NK-92 (cell line): ENCODE measurements at regions not wholly inside any gene's neighbourhood (a gene's known extent, or its start where the extent isn't known, plus 50 kb on each side); places are given as distances from the start of the nearest gene placed in this dataset.

Experiments
- DNase-seq: peaks from one replicate; lab custom pipeline; 2025; ENCODE audit not compliant: unreplicated experiment; lab: John Stamatoyannopoulos, UW

GRCh38 chr22:49380828-49381114, 446.9 kb downstream of the BRD1 start:
- no peak for DNase-seq

DNA sequence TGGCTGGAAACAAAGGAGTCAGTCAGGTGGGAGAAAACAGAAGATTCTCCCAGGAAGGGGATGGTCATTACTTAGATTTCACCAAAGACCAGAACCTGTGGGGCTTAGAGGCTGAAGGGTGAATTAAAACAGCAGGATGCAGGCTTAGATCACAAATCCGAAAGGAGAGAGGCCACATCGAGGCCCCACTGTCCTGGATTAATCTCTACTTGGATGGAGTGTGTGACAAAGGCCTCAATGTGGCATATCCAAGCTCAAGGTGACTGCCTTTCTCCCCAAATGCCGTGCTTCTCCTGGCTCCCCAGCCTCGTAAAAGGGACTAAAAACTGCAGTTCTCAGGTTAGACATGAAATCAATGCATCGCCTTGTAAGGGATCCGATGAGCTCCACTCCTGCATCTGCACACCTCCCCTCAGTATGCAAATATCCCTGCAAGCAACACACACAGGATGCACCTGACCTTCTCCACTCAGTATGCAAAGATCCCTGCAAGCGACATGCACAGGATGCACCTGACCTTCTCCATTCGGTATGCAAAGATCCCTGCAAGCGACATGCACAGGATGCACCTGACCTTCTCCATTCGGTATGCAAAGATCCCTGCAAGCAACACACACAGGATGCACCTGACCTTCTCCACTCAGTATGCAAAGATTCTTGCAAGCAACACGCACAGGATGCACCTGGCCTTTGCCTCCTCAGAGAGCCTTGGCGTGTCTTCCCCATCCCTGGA, 447.4 kb downstream of the BRD1 start:
- DNase-seq: no peak

DNA sequence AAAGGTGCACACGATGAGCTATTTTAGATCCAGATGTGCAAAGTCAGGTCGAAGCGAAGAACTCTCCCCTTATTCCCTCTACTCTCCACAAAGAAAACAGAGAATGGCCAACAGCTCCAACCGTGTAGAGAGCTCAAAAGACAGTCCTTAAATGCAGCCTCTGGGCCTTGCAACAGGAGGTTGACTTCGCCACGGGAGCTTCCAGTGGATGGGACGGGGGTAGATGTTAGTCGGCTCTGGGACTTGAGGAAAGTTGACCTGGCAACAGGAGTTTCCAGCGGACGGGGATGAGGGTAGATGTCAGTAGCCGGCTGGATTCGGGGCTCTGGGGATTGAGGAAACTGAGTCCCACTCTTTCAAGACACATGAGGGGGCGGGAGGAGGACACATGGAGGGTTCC, 450.4 kb downstream of the BRD1 start:
- no peak for DNase-seq

GRCh38 chr22:49373801-49374226, 453.9 kb downstream of the BRD1 start:
- DNase-seq: no peak

GRCh38 chr22:49373289-49373666, 454.4 kb downstream of the BRD1 start:
- DNase-seq: no peak

GRCh38 chr22:49372530-49373288, 455.0 kb downstream of the BRD1 start:
- no peak for DNase-seq

GRCh38 chr22:49372111-49372529, 455.6 kb downstream of the BRD1 start:
- DNase-seq: no peak

DNA sequence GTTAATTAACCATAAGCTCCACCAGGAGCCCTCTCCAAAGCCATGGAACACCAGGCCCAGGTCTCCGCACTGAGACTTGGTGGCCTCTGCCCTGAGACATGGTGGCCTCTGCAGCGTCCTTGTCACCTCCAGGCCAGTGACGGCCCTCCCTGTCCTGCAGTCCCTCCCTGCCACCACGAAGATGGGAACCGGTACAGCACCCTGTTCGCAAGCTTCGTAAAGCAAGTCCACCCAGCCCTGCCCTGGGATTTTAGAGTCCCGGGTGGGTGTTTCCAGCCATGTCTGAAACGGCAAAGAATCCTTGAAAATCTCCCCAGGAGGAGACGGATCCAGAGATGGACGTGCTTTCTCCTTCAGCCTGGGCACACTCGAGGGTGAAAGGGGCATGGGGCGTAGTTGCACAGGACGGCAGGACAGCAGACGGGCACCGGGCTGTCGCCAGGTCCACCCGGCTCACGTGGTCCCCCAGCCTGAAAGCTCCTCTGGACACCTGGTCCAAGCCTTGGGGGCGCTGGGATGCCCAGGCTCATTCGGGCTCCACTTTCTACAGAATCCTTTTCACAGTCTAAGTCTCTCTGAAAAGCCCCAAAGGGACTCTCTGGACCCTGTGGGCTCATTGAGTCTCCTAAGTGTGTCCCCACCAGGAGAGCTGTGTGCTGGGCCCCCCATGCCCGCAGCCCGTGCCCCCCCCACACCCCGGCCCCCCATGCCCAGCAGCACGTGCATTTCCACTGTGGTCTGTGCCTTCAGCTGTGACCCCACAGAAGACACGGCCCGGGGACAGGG, 456.2 kb downstream of the BRD1 start:
- no peak for DNase-seq

- no peak for DNase-seq
Measured at GRCh38 chr22:49370627-49371301, 456.9 kb downstream of the BRD1 start.

- no peak for DNase-seq
Measured at GRCh38 chr22:49369726-49370626, 457.7 kb downstream of the BRD1 start.

GRCh38 chr22:49368976-49369725, 458.5 kb downstream of the BRD1 start:
- DNase-seq: no peak

GRCh38 chr22:49368221-49368975, 459.3 kb downstream of the BRD1 start:
- DNase-seq: no peak

GRCh38 chr22:49367041-49367697, 460.5 kb downstream of the BRD1 start:
- DNase-seq: no peak

- DNase-seq: no peak
Measured at GRCh38 chr22:49366437-49366836, 461.2 kb downstream of the BRD1 start.

GRCh38 chr22:49365910-49366309, 461.8 kb downstream of the BRD1 start:
- no peak for DNase-seq

DNA sequence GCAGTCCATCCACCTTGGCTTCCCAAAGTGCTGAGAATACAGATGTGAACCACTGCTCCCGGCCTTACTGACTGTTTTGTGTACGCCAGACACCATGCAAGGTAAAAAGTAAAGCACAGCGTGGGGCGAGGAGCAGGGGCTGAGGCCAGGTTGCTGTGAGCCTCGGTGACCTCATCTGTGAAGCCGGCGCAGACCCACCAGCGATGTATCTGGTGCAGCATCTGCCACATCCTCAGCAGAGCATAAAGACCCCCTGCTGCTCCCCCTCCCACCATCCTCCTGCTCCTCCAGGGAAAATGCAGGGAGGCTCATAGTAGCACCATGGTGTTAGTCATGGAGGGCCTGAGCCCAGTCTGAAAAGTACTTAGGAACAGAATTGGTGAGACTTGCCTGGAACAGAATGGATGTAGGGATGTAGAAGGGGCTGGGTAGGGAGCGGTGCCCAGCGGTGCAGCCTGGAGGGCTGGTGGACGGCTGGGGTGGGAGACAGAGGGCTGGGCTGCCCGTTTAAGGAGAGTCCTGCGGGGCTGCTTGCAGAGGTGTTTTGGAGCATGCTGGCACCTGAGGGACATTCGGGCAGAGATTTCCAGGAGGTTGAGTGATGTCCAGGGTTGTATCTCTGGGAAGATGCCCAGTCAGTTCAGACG, 462.4 kb downstream of the BRD1 start:
- DNase-seq: no peak

DNA sequence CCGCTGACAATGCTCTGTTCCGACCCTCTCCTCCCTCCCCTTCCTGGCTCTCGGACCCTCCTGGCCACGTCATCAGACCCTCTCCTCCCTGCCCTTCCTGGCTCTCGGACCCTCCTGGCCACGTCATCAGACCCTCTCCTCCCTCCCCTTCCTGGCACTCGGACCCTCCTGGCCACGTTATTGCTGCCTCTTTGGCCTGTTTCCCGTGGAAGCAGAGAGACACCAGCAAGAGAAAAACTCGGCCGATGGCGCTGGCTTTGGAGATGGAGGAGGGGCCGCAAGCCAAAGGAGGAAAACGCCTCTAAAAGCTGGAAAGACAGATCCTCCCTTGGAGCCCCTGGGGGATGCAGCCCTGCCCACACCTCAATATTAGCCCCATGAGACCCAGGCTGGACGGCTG, 463.3 kb downstream of the BRD1 start:
- DNase-seq: no peak
